ENCODE measurements at regions not wholly inside any gene's neighbourhood (a gene's known extent, or its start where the extent isn't known, plus 50 kb on each side); places are given as distances from the start of the nearest gene placed in this dataset.

DNA sequence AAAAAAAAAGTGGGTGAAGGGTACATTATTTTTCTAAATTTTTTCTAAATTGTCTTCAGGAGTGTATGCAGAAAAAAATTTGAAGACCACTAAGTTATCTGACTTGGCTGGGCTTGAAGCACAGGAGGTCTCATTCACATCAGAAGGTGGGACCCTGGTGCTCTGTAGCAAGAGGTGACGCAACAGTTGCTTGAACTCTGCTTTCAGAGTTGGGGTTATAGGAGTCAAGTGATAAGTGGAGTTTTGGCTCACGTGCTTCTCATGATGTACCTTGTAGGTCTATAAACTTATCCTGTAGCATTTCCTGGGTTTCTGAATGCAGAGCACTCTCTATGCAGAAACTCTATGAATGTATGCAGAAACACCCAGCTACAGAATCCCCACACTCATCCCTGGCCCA lies 58.5 kb upstream of the FOXC1 start:
- DNase-seq (ENCODE audit: low spot score): no peak

DNA sequence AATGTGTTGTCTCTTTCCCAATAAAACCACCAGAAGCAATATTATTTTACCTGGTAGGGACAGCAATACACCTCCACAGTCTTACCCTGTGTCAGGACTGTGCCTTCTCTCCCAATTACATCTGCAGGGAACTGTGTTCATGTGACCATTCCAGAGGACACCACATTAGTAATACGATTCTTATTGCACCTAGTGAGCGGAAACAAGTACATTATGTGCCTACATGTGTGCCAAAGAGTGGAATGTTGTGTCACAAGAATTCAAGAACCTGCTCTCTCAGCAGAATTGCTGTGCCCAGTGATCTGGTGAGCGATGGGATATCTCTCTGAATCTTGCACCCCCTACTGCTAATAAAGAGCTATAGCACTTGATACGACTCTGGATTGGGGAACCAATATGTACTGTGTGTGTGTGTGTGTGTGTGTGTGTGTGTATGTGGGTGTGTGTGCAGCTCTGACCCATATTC lies 57.4 kb upstream of the FOXC1 start:
- peak; percentile 19 for DNase-seq (ENCODE audit: low spot score)

DNA sequence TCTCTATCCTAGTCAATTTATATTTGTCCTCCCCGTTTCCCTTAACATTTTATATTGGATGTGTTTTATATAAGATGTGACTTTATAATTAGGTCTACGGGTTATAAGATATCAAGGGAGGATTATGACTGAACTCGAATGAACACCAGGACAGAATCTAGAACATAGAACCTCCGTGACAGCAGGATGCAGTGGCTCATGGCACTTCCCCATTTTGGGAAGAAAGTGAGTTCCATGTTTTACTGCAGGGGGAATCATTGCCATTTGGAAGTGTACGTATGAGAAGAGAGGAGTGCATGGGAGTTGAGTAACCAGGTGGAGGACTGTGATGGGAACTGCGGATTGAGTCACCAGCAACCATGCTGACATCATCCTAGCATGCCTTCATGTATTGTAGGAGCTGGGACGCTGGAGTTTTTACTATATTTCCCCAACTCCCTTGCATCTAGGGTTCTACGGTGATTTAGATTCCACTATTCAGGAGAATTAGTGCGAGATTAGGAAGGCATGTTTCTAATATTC lies 56.1 kb upstream of the FOXC1 start:
- no peak for DNase-seq (ENCODE audit: low spot score)

DNA sequence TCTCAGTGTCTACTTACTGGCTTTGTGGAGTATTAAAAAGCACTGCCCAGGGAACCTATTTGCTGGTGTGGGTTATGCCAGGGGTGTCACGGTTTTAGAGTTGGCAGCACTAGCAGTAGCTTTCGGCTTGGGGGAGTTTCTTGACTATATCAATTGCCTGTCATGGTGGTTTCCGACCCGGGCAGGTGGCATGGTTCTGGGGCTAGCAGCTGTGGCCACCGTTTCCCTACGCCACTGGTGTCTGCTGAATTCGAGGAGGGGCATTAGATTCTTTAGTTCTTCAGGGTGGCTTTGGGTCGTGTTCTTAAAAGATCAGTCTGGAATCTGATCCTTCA lies 55.6 kb upstream of the FOXC1 start:
- no peak for DNase-seq (ENCODE audit: low spot score)

DNA sequence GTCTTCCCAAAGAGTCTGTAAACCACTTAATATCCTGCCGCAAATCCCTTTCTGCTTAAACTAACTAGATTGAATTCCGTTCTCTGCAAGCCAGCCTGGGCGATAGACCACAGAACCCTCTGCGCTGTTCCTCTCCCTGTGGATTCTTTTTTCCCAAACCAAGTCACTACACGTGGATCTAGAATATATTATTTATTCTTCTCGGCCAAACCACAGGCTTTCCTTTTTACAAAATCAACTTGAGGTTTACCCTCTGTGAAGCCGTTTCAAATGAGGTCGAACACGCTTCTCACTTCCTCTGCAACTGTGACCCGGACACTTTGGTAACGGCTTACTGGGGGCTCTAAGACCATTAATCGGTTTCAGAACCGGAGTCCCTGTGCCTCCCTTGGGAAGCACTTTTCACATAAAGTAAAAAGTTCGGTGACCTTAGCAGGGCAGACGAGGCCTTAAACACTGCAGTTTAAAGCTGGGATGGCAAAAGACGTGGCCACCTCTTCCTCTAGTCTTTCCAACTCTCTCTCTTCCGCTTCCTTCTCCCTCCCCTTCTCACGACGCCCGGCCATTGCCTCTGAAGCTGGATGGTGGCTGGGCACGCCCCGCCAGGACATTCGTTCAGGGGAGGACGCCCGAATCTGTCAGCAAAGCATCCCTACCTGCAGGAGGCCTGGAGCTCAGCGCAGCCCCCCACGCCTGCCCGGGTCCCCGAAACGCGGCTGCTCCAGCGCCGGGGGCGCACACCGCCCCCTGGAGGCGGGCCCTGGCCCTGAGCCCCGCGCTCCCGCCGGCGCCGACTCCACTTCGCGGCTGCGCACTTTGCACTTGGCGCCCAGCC lies 55.0 kb upstream of the FOXC1 start:
- DNase-seq (ENCODE audit: low spot score): no peak

DNA sequence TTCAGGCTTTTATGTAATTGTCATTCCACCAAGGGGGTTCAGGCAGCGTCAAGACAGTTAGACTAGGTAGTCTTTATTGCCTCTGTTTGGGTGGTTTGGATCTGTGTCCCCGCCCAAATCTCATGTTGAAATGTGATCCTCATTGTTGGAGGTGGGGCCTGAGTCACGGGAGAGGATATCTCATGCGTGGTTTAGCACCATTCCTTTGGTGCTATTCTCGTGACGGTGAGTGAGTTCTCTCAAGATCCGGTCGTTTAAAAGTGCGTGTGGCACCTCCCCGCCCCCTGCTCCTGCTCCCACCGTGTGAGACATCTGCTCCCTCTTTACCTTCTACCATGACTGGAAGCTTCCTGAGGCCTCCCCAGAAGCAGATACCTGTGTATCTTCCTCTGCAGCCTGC lies 51.3 kb upstream of the FOXC1 start:
- DNase-seq (ENCODE audit: low spot score): no peak

Measured in NAMALWA (cell line).